ENCODE measurements at regions not wholly inside any gene's neighbourhood (a gene's known extent, or its start where the extent isn't known, plus 50 kb on each side); places are given as distances from the start of the nearest gene placed in this dataset.

- DNase-seq = peak in 2 of 14 donors; percentile 1 to 20
Observed at GRCh38 chr12:126784328-126784921, 1482.5 kb upstream of the TMEM132C start.

DNA sequence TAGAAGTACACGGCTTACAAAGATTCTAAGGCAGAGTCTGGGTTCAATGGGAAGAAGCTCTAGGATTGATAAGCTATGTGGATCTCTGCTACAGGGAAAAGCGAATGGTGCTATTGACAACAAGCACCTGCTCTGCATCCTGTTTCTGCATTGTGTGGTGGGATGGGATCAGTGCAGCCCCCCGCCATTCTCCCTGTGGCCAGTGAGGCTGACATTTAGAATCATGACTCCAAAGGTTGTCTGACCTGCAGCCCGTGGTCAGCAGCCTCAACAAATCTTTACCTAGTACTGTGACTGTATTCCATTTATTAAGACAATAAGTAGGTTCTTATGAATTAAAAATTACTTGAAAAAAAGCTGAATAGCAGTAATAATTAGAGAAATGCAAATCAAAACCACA lies 1477.0 kb upstream of the TMEM132C start:
- no peak for DNase-seq

DNA sequence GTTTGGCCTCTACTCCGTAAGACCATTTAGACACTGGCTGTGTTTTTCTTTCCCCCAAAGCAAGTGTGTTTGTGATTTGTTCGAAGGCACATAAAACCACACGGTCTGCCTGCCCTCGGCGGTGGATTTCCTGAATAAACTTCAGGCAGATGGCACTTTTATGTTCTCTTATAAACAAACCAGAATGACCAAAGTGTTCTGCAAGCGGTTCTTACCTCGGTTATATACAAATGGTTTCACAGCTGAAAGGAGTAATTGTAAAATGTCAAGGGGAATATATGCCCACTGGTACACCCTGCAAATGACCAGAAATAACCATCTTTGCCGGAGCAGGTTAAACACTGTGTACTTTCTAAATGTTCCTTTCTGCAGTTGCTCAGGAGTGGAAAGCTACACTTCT lies 1475.8 kb upstream of the TMEM132C start:
- DNase-seq = no peak

- DNase-seq = no peak
Observed at GRCh38 chr12:126792411-126792810, 1474.6 kb upstream of the TMEM132C start.

DNA sequence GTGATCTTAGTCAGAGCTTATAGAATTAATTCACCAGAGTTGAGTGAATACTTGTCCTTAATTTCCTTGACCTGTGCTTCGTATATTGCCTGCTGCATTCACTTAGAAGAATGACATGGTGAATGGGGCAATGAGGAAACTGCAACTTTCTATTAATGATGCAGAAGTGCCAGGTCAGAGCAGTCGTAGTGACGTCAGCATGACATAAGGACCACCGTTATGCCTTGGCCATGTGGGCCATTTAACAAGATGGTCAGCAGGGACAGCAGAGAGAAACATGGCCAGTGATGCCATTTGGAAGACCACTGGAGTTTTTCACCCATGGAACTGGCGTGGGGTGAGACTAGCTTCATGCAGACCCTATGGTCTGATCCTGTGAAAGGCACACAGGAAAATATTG lies 1469.4 kb upstream of the TMEM132C start:
- DNase-seq = no peak

DNA sequence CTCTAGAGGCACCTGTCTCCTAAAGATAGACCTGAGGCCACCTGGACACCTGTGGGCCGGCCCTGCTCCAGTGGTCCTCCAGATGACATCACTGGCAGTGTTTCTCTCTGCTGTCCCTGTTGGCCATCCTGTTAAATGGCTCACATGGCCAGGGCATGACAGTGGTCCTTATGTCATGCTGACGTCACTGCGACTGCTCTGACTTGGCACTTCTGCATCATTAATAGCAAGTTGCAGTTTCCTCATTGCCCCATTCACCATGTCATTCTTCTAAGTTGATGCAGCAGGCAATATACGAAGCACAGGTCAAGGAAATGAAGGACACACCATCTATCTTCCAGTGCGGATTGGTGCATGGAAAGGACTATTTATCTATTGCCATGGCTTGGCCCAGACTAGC lies 1468.5 kb upstream of the TMEM132C start:
- DNase-seq = no peak

DNA sequence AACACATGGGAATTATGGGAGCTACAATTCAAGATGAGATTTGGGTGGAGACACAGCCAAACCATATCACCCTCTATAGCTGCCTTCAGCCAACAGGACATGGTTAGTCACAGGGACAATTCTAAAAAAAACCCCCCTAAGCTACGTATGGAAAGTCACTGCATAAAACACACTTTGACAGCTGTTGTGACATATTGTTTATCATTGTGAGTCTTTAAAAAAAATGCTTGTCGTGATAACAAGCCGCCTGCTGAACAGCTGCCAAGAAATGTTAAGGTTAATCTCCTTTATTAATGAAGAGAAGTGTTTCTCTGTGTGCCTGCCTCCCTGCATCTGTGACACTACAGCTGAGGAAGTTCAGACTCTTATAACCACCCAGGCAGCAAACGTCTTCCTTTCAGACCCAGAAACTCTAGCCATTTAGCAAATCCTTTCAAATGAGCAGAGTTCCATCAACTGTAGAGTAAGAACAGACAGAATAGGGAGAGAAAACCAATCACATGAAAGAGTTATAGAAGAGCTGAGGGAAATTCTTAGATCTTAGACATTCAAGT lies 1459.6 kb upstream of the TMEM132C start:
- no peak for DNase-seq

DNA sequence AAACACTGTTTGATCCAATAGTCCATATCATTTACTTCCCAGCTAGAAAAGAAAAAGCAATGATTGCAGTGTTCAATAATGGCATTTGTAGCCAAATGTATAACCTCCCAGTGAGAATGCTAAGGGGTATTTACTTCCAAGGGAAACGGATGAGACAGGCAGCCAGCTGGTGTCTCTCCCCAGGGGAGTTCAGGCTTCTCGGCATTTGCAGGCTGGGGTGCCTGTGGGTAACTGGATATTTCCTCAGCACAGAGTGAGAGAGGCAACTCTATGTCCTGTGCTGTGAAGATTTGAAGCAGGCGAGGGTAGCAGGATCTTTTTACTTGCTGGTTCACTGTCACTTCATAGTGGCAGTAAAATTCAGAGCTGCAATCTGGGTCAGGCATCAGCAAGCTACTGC lies 1455.6 kb upstream of the TMEM132C start:
- DNase-seq = no peak

DNA sequence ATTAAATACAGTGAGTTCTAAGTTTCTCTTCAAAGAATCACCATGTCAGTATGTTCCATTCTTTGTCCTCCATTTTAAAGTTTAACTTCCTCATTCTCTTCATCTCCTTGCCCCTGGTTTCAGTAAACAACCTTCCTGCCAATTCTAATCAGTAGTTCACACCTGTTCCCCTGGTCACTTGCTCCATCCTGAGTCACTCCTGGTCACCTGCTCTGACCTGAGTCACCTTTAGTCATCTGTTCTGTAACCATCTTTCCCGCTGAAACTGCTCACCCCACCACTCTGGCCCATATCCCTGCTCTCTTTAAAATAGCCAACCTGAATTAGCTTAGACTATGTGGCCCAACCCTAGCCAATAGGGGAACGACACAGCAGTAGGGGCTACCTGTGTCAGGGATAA lies 1447.4 kb upstream of the TMEM132C start:
- DNase-seq = no peak

GRCh38 chr12:126830778-126831680 lies 1435.9 kb upstream of the TMEM132C start:
- DNase-seq = no peak

GRCh38 chr12:126837697-126838096 lies 1429.3 kb upstream of the TMEM132C start:
- DNase-seq = no peak

GRCh38 chr12:126843915-126844669 lies 1422.9 kb upstream of the TMEM132C start:
- no peak for DNase-seq

DNA sequence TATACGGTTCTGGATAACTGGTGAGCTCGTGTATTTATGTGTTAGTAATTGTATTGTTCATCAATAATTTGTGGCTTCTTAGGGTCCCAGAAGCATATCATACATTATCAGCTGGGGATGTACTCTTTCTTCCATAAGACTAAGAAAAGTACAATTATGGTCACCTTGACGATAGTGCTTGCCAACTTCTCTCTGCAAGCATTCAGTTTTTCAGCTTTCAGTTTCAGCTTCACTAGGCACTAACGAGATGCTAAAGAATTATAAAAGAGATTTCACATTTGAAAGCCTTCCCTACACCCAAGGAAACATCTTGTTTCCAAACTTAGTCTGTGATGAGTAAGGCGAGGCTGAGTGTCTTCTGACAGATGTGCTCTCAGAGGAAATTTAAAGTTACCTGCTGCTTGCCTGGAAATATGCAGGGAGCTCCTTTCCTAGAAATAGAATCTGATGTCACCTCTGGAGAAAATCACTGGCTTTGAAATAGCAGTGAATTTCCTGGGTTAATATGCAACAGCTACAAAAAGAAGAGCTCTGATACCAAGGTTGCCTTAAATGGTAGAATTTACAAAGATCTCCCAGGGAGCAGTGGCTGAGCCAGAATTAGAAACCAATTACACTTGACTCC lies 1419.9 kb upstream of the TMEM132C start:
- DNase-seq = no peak

GRCh38 chr12:126855768-126856167 lies 1411.2 kb upstream of the TMEM132C start:
- no peak for DNase-seq

GRCh38 chr12:126856958-126857357 lies 1410.0 kb upstream of the TMEM132C start:
- no peak for DNase-seq

DNA sequence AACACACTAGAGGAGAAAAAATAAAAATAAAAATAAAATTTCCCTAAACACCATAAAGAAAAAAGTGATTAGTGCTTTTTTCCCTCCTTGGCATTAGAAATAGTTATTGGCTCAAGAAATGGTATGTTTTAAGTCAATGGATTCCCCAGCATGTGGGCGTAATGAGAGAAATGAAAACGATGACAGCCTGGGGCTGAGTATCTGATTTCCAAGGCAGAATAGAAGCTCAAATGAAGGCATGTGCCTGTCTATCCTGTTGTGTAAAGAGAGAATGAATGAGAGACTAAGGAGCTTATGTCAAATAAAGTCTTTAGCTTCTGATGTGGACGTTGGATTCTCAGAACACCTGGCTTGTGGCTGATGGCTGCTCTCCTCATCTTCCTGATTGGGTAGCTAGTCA lies 1408.4 kb upstream of the TMEM132C start:
- DNase-seq = no peak

GRCh38 chr12:126860210-126860609 lies 1406.8 kb upstream of the TMEM132C start:
- no peak for DNase-seq

- DNase-seq = no peak
Observed at GRCh38 chr12:126862500-126862899, 1404.5 kb upstream of the TMEM132C start.

GRCh38 chr12:126869644-126870043 lies 1397.3 kb upstream of the TMEM132C start:
- DNase-seq = no peak

GRCh38 chr12:126873701-126874100 lies 1393.3 kb upstream of the TMEM132C start:
- no peak for DNase-seq

DNA sequence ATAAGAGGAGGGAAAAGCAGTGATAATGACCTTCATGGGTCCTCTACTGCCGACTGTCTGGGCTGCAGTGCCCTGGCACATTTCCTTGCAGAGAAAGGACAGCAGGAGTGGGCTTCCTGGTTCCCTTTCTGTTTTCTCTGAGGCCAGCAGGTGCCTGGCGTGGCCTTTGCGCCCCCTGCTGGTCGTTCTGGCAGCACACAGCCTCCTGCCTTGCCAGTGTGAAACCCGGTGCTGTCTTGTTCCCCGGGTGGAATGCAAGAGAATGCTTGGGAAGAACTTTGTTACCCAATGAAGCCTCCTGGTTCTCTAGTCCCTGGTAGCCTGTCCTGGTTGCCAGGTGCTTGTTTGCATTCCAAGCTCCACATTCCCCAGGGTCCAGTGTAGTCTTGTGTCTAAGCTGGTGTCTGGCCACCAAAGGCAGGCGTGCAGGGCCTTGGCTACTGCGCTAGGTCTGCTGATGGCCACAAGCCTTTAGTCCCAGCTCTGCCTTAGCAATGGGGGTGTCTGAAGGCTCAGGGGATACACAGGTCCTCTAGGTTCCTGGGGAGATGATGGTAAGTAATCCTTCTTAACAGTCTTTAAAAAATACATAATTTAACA lies 1392.4 kb upstream of the TMEM132C start:
- DNase-seq = peak in 11 of 14 donors; percentile 0 to 59 (median 20)

GRCh38 chr12:126879842-126880241 lies 1387.1 kb upstream of the TMEM132C start:
- no peak for DNase-seq

All from C1 segment of cervical spinal cord (tissue), 14 donors.